PC-9 (cell line): ENCODE measurements at regions not wholly inside any gene's neighbourhood (a gene's known extent, or its start where the extent isn't known, plus 50 kb on each side); places are given as distances from the start of the nearest gene placed in this dataset.

ENCODE experiments used
- BruUV-seq: library from RNA; stranded (reverse); fragments of 400-500 nt; replicated peaks from 2 replicates; lab custom pipeline; 2021; lab: Mats Ljungman, UMichigan
- CTCF ChIA-PET: fragments of 300-600 bp; sonication (Branson Sonifier 250); formaldehyde crosslinking; loops from one replicate; lab custom pipeline; 2022; ENCODE audit warnings: antibody characterized with exemption; lab: Charles Lee
- POLR2A ChIA-PET: fragments of 300-600 bp; sonication (Branson Sonifier 250); formaldehyde crosslinking; loops from one replicate; lab custom pipeline; 2022; ENCODE audit warnings: antibody characterized with exemption; ENCODE audit not compliant: unreplicated experiment; lab: Charles Lee
- DNase-seq, 2 experiments: peaks; one replicate each; pipeline versions ENCODE4 v3.0.0 to v3.0.0-alpha.2; 2015 to 2022; ENCODE audit warnings: mixed read lengths in 1 of 2
- H2AFZ ChIP-seq: fragments of 200-600 bp; sonication (generic); 2 replicates; pipeline ENCODE4 v1.8.1; 2017; ENCODE audit warnings: antibody characterized with exemption
- H3F3A ChIP-seq: fragments of 200-600 bp; sonication (generic); 2 replicates; pipeline ENCODE4 v1.8.1; 2017; ENCODE audit warnings: antibody characterized with exemption, mild to moderate bottlenecking, low read depth; ENCODE audit not compliant: insufficient read depth
- H3K27ac ChIP-seq: fragments of 200-600 bp; sonication (generic); 2 replicates; pipeline ENCODE4 v1.6.1; 2016; ENCODE audit warnings: mixed run types
- H3K27me3 ChIP-seq: fragments of 200-600 bp; sonication (generic); 2 replicates; pipeline ENCODE4 v1.6.1; 2016; ENCODE audit warnings: low read depth, mixed run types; ENCODE audit not compliant: insufficient read depth
- H3K36me3 ChIP-seq: fragments of 200-600 bp; sonication (generic); 2 replicates; pipeline ENCODE4 v1.6.1; 2016; ENCODE audit warnings: low read depth, mixed run types
- H3K4me1 ChIP-seq: fragments of 200-600 bp; sonication (generic); replicated peaks from 2 replicates; pipeline ENCODE4 v1.6.1; 2016; ENCODE audit warnings: mixed run types; ENCODE audit not compliant: insufficient read depth
- H3K4me2 ChIP-seq: fragments of 200-600 bp; sonication (generic); 2 replicates; pipeline ENCODE4 v1.6.1; 2017; ENCODE audit warnings: mixed run types
- H3K4me3 ChIP-seq: fragments of 200-600 bp; sonication (generic); 2 replicates; pipeline ENCODE4 v1.6.1; 2016; ENCODE audit warnings: mixed run types
- H3K79me2 ChIP-seq: fragments of 200-600 bp; sonication (generic); 2 replicates; pipeline ENCODE4 v1.6.1; 2017; ENCODE audit warnings: low read depth, mixed run types
- H3K9me2 ChIP-seq: fragments of 200-600 bp; sonication (generic); 2 replicates; pipeline ENCODE4 v1.8.1; 2017; ENCODE audit warnings: mild to moderate bottlenecking; ENCODE audit not compliant: insufficient read depth
- H3K9me3 ChIP-seq: fragments of 200-600 bp; sonication (generic); 2 replicates; pipeline ENCODE4 v1.8.1; 2016; ENCODE audit warnings: low read depth; ENCODE audit not compliant: insufficient read depth
- H4K20me1 ChIP-seq: fragments of 200-600 bp; sonication (generic); 2 replicates; pipeline ENCODE4 v1.8.1; 2017; ENCODE audit not compliant: insufficient read depth
- CTCF ChIP-seq: fragments of 200-600 bp; sonication (generic); conservative IDR thresholded peaks from 2 replicates; pipeline ENCODE4 v1.6.1; 2017; ENCODE audit warnings: mixed run types, antibody characterized with exemption, mild to moderate bottlenecking, moderate library complexity
- EZH2 ChIP-seq: fragments of 200-600 bp; sonication (generic); IDR thresholded peaks from 2 replicates; pipeline ENCODE4 v1.8.0; 2017; ENCODE audit warnings: antibody characterized with exemption, low read depth
- intact Hi-C: fragments of 100-400 bp; cut with micrococcal nuclease; formaldehyde crosslinking; loops from one replicate; pipeline ENCODE4 v1.10.0; 2022; ENCODE audit not compliant: unreplicated experiment

GRCh38 chr9:89941875-89942274, 337.1 kb downstream of the GADD45G start:
- ChIA-PET CTCF (no interaction called here), POLR2A (no interaction called here)
- H3K9me2 ChIP-seq = no peaks in the 10 kb centered on the region
- no peaks in the 10 kb centered on the region for H3K9me3 ChIP-seq
- H3K27ac ChIP-seq = no peak overlapping the region
- H4K20me1 ChIP-seq = no peaks in the 10 kb centered on the region
- H3K4me1 ChIP-seq = no peaks in the 10 kb centered on the region
- H2AFZ ChIP-seq = no peak overlapping the region
- DNase-seq = peak in 1 of 2 experiments; percentile 65
- BruUV-seq = no TSS peak
- H3K36me3 ChIP-seq = no peaks in the 10 kb centered on the region
- intact Hi-C loops = no loop called here
- no peak overlapping the region for H3K4me2 ChIP-seq
- no peak overlapping the region for H3K4me3 ChIP-seq
- H3K79me2 ChIP-seq = no peaks in the 10 kb centered on the region
- H3F3A ChIP-seq = no peaks in the 10 kb centered on the region
- TF ChIP-seq CTCF (no peak), EZH2 (no peak)
- H3K27me3 ChIP-seq = peaks cover 92% of the 10 kb centered on the region

- POLR2A ChIA-PET = no interaction called here
- Histone ChIP-seq H3K4me2 (no peak overlapping the region), H3K36me3 (no peaks in the 10 kb centered on the region), H3F3A (no peaks in the 10 kb centered on the region), H3K9me3 (no peaks in the 10 kb centered on the region), H3K27ac (no peak overlapping the region), H3K4me3 (no peak overlapping the region), H3K27me3 (peaks cover 86% of the 10 kb centered on the region), H3K9me2 (no peaks in the 10 kb centered on the region), H2AFZ (no peak overlapping the region), H3K79me2 (no peaks in the 10 kb centered on the region), H4K20me1 (no peaks in the 10 kb centered on the region), H3K4me1 (no peaks in the 10 kb centered on the region)
- no peak for DNase-seq
- intact Hi-C loops = no loop called here
- BruUV-seq = no TSS peak
- TF ChIP-seq EZH2 (no peak), CTCF (no peak)
- CTCF ChIA-PET = no interaction called here
Observed at GRCh38 chr9:89942643-89943042, 337.8 kb downstream of the GADD45G start.

GRCh38 chr9:89943309-89943708, 338.5 kb downstream of the GADD45G start:
- H3K27ac ChIP-seq = no peak overlapping the region
- no peaks in the 10 kb centered on the region for H3K9me2 ChIP-seq
- no peaks in the 10 kb centered on the region for H3K9me3 ChIP-seq
- TF ChIP-seq CTCF (no peak), EZH2 (no peak)
- no TSS peak for BruUV-seq
- no peaks in the 10 kb centered on the region for H4K20me1 ChIP-seq
- H3K4me3 ChIP-seq = no peak overlapping the region
- H3F3A ChIP-seq = no peaks in the 10 kb centered on the region
- H2AFZ ChIP-seq = no peak overlapping the region
- no peaks in the 10 kb centered on the region for H3K36me3 ChIP-seq
- no peak overlapping the region for H3K4me2 ChIP-seq
- no peaks in the 10 kb centered on the region for H3K79me2 ChIP-seq
- DNase-seq = no peak
- intact Hi-C loops = no loop called here
- peaks cover 79% of the 10 kb centered on the region for H3K27me3 ChIP-seq
- ChIA-PET CTCF (no interaction called here), POLR2A (no interaction called here)
- H3K4me1 ChIP-seq = no peaks in the 10 kb centered on the region
